GM19452 (cell line): ENCODE measurements at regions not wholly inside any gene's neighbourhood (a gene's known extent, or its start where the extent isn't known, plus 50 kb on each side); places are given as distances from the start of the nearest gene placed in this dataset.
"Not testable (repeated sequence)": the region's sequence is repeated elsewhere in the genome, so short reads cannot be mapped to it uniquely, and the experiment has no call there.

Experiments
- ATAC-seq: cut with Tn5 transposase; IDR thresholded peaks from one replicate; pipeline ENCODE4 v1.9.1; 2021; ENCODE audit not compliant: unreplicated experiment

DNA sequence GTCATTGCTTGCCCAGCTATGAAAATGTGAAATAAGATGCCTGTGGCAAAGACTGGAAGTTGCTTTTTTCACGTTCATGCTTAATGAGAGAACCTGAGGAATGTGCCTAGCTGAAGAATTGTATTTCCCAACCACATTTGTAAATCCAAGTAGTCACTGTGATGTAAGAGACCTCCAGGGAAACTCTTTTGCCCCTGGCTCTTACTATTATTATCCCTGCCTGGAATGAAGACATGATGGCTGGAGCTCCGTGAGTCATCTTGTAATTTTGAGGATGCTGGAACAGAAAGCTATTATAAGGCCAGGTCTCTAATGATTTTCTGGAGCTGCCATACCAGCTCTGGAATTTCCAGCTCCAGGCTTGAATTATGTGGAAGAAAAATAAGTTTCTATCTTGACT is 894.3 kb downstream of the DIAPH3 start:
- no peak for ATAC-seq

DNA sequence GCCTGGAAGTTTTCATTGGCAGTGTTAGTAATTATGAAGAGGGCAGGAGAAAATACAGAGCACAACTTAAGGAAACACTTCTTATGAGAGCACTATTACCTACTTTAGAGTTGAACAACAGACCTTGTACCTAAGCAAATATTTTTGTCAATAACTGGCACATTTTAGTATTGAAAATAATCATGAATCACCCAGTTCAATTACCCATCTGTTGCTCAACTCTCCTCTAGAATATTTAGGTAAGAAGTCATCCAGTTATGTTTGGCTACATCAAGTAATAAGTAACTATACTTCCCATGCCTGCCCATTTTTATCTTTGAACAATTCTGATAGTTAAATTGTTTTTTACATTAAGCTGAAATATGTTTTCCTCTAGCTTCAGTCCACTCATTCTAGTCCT is 893.4 kb downstream of the DIAPH3 start:
- no peak for ATAC-seq

DNA sequence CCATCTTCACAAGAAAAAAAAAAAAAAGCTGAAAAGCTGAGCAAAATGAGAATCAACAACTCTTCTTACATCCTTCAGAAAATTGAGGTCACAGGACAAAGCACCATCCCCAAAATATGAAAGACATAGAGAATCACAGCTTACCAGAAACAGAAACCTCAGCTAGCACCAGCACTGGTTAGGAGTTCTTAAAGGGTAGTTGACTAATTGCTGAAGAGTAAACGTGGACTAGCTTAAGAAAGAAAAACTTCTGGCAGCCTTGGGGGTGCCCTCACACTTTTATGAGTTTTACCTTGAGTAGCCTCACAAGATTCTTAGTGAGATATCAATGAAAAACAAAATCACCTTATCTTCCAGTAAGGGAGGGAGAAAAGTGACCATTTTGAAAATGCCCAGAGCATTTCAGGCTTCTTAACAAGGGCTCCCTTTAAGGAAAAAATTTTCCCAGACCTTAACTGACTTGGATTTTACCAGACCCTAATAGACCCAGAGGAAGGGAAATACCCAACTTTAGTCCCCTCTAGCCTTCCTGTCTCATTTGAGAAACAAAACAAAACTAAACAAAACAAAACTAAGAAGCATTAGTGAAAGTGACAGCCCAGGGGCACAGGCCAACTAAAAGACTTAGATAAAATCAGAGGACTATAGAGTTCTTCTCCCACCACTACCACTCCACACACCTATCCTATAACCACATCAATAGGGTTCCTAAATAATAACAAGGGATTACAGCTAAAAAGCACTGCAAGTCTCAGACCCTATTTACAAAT is 888.6 kb downstream of the DIAPH3 start:
- ATAC-seq: no peak

DNA sequence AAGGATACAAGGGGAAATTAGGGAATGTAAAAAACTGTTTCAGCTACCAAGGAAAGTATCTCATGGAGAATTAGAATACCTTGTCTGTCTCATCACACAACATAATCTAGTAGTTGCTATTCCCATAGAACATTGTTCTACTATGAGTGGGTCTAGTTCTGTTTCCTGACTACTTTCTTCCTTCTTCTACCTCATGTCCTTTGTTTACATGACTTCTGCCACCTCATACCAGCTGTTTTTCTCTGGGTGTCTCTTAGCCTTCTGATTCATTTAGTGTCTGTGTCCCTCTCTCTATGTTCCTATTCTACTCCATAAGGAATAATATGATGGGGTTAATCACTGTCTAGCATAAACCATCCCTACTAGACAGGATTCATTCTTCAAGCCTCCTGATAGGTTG is 887.3 kb downstream of the DIAPH3 start:
- no peak for ATAC-seq

DNA sequence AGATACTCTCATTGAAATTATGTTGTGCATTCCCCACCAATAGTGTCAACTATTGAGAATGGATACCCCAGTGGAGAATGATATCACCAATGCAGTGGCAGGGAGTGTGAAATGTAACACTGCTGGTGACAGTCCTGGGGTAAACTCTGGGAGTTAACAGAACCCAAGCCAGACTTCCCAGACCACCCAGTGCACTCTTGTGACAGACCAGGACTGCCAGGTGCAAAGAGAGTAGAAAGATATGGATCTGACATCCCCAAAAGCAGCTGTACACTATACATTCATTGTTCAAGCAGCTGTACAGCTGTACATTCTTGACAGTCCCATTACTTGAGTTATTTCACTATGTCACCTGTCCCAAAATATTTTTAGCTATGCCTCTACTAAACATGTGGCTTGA is 886.6 kb downstream of the DIAPH3 start:
- ATAC-seq: no peak

DNA sequence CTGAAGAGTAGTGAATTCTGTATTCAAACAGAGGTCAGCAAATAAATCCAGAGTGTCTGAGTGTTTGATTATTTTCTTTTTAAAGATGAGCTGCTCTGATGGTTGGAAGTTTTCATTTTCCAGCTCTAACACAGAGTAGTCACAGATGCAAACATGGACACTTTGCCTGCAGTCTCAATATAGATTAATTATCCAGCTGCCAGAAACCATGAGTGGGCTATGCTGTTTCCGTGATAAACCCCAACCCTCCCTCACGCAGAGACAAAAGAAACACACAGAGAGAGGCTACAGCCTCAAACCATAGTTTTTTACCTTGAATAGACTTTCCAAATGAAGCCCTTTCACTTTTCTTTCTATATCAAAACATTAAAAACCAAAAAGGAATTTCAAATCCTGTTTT is 884.7 kb downstream of the DIAPH3 start:
- ATAC-seq: no peak

DNA sequence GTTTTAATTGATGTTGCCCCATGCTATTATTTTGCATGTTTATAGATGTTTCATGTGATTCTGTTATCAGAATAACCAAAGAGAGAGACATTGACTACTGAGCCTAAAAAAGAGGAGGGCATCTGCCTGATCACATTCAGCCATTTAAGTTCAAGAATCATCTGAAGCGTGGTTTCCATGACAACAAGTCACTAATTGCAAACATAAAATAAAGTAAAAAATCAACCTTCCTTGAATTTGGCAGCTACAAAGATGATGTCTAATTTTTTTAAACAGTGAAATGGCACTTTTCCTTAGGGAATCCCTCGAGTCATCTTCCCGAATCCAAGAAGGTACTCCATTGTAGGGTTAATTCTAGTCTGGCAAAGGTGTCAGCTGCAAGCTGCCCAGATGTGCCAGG is 884.2 kb downstream of the DIAPH3 start:
- ATAC-seq: no peak

DNA sequence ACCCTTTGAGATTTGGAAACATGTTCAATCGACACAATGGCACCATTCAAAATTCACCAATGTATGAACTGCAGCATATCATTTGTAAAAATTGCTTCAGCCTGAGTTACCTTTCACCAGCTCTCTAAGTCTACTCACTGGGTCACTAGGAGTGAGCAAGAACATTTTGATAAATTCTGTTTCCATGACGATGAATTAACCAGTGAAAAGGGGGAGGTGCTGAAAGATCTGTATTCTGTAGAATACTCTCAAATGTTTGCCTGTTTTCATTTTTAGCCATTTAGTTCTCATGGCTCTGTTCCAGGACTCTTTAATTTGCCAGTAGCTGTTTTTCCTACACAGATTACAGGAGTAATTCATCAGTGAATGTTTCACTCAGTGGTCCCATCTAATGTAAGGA is 883.4 kb downstream of the DIAPH3 start:
- ATAC-seq: no peak

DNA sequence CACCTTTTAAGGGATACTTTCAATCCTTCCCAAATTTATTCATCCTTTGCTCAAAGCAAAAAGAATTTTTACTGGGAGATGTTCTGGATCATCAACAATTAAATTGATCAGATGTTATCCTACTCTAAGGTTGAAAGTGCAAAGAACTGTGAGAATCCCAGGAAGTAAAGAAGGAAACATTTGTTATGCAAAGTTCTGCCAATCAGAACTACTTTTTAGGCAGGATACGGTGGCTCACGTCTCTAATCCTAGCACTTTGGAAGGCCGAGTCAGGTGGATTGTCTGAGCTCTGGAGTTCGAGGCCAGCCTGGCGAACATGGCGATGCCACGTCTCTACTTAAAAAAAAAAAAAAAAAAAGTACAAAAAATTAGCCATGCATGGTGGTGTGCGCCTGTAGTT is 882.3 kb downstream of the DIAPH3 start:
- no peak for ATAC-seq

DNA sequence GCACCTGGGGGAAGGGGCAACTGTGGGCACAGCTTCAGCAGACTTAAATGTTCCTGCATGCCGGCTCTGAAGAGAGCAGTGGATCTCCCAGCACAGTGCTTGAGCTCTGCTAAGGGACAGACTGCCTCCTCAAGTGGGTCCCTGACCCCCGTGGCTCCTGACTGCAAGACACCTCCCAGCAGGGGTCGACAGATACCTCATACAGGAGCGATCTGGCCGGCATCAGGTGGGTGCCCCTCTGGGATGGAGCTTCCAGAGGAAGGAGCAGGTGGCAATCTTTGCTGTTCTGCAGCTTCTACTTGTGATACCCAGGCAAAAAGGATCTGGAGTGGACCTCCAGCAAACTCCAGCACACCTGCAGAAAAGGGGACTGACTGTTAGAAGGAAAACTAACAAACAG is 871.5 kb downstream of the DIAPH3 start:
- ATAC-seq: not testable (repeated sequence)

DNA sequence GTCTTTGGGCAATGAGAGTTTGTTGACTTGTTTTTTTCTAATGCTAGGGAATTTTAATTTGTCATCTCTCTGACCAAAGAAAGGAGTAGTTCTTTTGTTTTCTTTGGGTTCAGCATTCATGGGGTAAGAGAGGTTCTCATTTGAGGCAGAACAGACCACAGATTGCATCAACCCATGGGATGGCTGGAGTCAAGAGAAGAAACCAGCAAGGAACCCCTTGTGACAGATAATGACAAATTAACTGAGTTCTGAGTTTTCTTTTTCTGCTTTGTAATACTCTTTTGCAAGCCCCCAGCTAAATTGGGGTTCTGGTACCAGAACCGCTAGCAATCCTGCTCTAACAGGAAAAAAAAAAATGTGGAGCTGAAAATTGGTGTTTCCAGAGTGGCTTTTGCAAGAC is 864.1 kb downstream of the DIAPH3 start:
- no peak for ATAC-seq

DNA sequence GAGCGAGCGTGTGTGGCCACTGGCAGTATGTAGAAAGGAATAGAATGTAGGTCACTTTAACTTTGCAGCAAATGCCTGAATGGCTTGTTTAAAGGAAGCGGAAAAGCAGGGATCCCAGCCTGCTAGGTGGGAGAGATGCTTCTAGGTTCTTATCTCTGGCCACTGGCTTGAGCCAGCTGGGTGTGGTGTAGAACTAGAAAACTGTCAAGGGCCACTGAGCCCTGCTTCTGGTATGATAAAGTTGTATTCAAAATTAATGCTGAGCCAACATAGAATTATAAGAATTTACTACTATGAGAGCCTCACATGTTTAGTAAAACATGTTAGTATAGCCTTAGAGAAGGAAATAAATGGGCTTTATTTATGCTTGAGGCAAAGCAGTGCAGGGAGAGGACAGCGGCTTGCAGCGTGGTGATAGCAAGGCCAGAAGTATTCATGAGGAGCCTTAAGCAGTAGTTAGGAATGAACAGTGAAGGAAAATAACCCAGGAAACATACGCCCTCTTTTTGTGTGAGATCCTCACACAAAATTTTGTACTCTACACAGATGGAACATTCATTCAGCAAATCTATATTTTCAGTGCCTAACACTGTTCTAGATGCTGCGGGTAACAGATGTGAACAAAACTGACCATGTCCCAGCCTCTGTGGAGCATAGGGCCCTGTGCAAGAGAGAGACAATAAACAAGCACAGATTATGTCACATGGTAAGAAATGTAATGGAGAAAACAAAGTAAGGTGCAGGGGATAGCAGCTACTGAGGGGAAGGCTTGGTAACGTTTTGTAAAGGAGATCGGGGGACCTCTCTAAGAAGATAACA is 863.2 kb downstream of the DIAPH3 start:
- ATAC-seq: no peak

DNA sequence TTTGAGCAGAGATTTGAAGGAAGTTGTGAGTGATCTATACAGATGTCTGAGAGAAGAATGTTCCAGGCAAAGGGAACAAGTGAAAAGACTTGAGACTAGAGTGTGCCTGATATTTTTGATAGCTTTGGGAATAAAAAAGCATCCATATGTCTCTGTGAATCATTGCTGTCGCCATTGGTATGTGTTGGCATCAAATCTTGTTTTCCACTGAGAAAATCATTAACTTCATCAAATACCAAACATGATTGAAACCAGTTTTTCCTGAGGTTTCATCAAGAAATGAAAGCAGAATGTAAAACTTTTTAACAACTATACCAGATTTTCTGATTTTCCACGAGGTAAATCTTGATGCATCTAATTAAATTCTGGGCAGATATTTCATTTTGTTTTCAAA is 862.6 kb downstream of the DIAPH3 start:
- ATAC-seq: no peak

DNA sequence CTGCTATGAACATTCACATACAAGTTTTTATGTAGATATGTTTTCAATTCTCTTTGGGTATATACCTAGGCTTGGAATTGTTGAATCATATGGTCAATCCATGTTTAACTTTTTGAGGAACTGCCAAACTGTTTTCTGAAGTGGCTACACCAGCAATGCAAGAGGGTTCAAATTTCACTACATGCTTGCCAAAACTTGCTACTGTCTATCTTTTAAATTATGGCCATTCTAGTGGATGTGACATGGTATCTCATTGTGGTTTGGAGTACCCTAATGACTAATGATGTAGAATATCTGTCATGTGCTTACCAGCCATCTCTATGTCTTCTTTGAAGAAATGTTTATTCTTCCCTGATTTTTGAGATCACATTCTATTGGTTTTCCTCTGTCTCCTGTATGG is 860.3 kb downstream of the DIAPH3 start:
- ATAC-seq: no peak

DNA sequence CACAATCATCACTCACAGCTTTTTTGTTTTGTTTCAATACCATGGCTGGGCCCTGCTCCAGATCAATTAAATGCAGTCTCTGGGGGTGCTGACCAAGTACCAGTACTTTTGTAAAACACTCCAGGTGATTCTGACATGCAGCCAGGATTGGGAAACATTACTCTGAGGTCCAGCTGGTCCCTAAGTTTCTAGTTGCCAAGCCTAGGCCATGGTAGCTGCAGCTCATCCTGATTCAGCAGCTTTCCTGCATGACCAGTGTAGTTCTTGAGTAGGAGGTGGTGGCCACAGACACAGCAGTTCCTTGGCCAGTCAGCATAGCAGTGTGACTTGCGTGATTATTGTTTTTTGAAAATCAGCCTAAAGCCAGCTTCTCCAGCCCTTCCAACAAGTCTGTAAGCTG is 859.1 kb downstream of the DIAPH3 start:
- no peak for ATAC-seq

DNA sequence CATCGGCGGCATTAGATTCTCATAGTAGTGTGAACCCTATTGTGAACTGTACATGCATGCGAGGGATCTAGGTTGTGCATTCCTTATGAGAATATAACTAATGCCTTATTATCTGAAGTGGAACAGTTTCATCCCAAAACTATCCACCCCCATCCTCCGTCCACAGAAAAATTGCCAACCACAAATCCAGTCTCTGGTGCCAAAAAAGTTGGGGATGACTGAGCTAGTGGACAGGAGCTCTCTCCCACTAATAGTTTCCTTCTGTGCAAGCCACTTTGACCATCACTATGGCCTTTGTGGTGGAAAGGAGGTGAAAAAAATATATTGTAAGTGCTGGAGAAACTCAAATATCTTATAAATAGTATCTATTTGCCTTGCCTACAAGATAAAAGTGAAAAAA is 857.8 kb downstream of the DIAPH3 start:
- ATAC-seq: no peak

DNA sequence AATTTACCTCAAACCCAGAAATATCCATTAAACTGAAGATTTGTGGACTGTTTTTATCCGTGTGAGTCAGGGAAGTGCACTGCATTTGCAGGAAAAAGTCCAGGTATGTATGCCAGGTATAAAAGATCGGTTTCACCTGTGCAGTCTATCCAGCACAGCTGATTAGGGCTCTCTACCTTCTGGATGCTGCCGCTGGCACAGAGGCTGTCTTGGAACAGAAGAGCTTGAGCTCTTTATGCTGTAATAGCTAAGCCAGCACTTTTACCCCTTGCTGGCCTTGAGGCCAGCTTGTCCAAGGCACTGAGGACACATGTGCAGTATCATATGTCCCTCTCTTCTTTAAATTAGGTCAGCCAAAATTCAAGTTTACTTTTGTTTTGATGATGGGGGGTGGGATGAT is 851.0 kb downstream of the DIAPH3 start:
- ATAC-seq: no peak

DNA sequence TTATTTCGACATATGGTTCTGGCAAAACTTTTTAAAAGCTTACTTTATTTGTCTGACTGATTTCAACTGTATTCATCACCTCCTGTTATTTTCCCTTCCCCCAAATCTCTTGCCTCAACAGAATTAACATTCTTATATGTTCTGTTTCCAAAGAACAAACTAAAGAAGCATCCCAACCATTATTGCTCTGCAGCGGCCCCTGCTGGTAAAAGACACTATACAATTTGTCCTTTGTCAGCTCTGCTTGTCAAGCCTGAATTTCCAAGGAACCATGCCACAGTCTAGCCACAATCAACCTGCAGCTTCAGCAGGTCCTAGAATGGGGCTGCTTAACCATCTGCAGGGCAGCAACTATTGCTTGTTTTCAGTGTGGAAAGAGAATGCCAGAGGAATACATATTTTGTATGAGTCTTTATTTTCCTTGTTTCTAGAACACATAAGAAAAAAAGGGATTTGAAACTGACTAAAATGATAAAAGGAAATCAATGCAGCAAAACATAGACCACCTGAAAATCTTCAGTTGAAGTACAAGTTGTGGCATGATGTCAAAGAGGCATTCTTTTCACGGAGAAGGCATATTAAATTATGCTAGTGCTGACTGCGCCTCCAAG is 845.3 kb downstream of the DIAPH3 start:
- no peak for ATAC-seq

DNA sequence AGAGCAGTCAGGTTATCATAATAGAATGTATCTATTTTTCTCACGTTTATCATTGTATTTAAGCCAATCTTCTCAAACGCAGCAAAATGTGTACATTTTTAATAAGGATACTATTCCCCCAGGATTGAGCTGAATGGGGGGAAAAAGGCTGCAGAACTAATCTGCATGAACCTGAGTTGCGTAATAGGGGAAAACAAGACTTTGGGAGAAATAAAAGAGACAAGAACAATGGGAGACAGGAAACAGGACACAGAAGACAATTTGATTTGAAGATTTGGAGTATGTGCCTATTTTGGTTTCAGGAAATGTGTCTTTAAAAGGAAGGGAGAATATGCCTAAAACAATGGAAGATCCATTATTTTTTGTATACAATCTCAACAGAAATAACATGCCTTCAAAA is 844.5 kb downstream of the DIAPH3 start:
- ATAC-seq: no peak

DNA sequence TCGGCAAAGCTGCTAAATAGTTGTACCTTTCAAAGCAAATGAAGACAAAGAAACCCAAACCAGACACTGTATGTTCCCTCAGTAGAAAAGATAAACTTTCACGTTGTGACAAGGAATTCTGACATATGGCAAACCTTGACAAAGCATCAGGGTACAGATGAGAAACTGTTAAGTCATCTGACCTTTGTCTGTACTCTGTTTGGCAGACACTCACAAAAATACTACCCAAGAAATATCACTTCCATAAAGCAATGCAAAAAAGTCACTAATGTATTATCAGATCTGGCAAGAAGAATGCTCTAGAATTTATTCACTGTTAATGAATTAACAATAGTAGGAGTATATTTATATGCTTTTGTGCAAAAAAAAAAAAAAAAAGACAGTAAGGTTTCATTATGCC is 843.7 kb downstream of the DIAPH3 start:
- ATAC-seq: no peak

DNA sequence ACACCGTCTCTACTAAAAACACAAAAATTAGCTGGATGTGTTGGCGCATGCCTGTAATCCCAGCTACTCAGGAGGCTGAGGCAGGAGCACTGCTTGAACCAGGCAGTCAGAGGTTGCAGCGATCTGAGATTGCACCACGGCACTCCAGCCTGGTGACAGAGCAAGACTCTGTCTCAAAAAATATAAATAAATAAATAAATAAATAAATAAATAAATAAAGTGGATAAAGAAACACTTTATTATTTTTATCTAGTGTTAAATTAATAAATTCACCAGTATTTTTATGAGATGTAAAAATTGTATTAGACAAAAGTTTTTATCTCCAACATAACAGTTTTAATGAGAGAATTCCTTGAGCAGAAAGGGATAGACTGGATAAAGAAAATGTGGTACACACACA is 839.3 kb downstream of the DIAPH3 start:
- ATAC-seq: not testable (repeated sequence)

DNA sequence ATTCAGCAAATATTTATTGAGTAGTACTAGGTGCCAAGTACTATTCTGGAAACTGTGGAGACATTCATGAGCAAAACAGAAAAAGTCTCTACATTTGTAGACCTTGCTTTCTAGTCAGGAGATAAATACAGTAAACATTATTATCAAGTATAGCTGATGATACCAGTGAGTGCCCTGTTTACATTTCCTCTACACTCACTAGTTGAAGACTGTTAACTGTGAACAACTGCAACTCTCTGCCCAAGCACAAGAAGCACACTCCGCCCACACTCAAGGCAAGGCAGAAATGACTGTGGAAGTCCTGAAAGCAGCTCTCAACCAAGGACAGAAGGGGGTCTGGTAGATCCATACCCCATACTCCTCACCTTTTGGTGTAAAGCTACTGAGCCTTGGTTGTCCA is 837.0 kb downstream of the DIAPH3 start:
- no peak for ATAC-seq
